H9 (cell line): ENCODE measurements at regions not wholly inside any gene's neighbourhood (a gene's known extent, or its start where the extent isn't known, plus 50 kb on each side); places are given as distances from the start of the nearest gene placed in this dataset.

ENCODE experiments used
- DNase-seq: peaks from one replicate; pipeline ENCODE4 v3.0.0-alpha.2; 2017
- H2AFZ ChIP-seq: one replicate; pipeline ENCODE4 v1.6.1; 2013; ENCODE audit warnings: mild to moderate bottlenecking, low read length, control low read depth, moderate library complexity
- H2AK5ac ChIP-seq: 2 replicates; pipeline ENCODE4 v1.6.1; 2013; ENCODE audit warnings: low read length, control low read depth, mixed read lengths; ENCODE audit not compliant: insufficient read length
- H2BK120ac ChIP-seq: one replicate; pipeline ENCODE4 v1.6.1; 2013; ENCODE audit warnings: low read depth, mild to moderate bottlenecking, low read length, control low read depth, inconsistent platforms; ENCODE audit not compliant: poor library complexity, severe bottlenecking
- H2BK12ac ChIP-seq: 2 replicates; pipeline ENCODE4 v1.6.1; 2013; ENCODE audit warnings: low read length, control low read depth, mixed read lengths, low read depth; ENCODE audit not compliant: insufficient read length
- H2BK15ac ChIP-seq: 2 replicates; pipeline ENCODE4 v1.6.1; 2013; ENCODE audit warnings: low read depth, low read length, control low read depth
- H2BK20ac ChIP-seq: one replicate; pipeline ENCODE4 v1.6.1; 2013; ENCODE audit warnings: low read depth, mild to moderate bottlenecking, low read length, control low read depth, inconsistent platforms; ENCODE audit not compliant: poor library complexity, severe bottlenecking
- H2BK5ac ChIP-seq: 2 replicates; pipeline ENCODE4 v1.6.1; 2013; ENCODE audit warnings: low read length, control low read depth, mixed read lengths; ENCODE audit not compliant: insufficient read length
- H3K14ac ChIP-seq: 2 replicates; pipeline ENCODE4 v1.6.1; 2013; ENCODE audit warnings: low read length, control low read depth; ENCODE audit not compliant: insufficient read depth
- H3K18ac ChIP-seq: 2 replicates; pipeline ENCODE4 v1.6.1; 2013; ENCODE audit warnings: low read depth, mild to moderate bottlenecking, mixed read lengths, low read length, control low read depth; ENCODE audit not compliant: insufficient read length
- H3K23ac ChIP-seq: 2 replicates; pipeline ENCODE4 v1.6.1; 2013; ENCODE audit warnings: low read length, control low read depth, mixed read lengths, low read depth; ENCODE audit not compliant: insufficient read length
- H3K23me2 ChIP-seq: 2 replicates; pipeline ENCODE4 v1.6.1; 2013; ENCODE audit warnings: low read depth, mild to moderate bottlenecking, mixed read lengths, low read length, control low read depth; ENCODE audit not compliant: insufficient read length, poor library complexity, severe bottlenecking
- H3K27ac ChIP-seq: 2 replicates; pipeline ENCODE4 v1.5.1; 2013; ENCODE audit warnings: low read length, control low read depth, mixed read lengths, low read depth; ENCODE audit not compliant: insufficient read length
- H3K27me3 ChIP-seq: 2 replicates; pipeline ENCODE4 v1.6.1; 2013; ENCODE audit warnings: low read length, control low read depth, inconsistent platforms; ENCODE audit not compliant: insufficient read depth
- H3K4ac ChIP-seq: 2 replicates; pipeline ENCODE4 v1.6.1; 2013; ENCODE audit warnings: low read depth, mild to moderate bottlenecking, control low read depth, inconsistent platforms, low read length, moderate library complexity
- H3K4me1 ChIP-seq: 2 replicates; pipeline ENCODE4 v1.6.1; 2013; ENCODE audit warnings: low read length, control low read depth, inconsistent platforms; ENCODE audit not compliant: insufficient read depth
- H3K4me2 ChIP-seq: 2 replicates; pipeline ENCODE4 v1.6.1; 2013; ENCODE audit warnings: low read length, control low read depth, mixed read lengths; ENCODE audit not compliant: insufficient read length, insufficient read depth
- H3K56ac ChIP-seq: 2 replicates; pipeline ENCODE4 v1.6.1; 2013; ENCODE audit warnings: low read depth, mild to moderate bottlenecking, mixed read lengths, low read length, control low read depth; ENCODE audit not compliant: insufficient read length
- H3K79me1 ChIP-seq: 2 replicates; pipeline ENCODE4 v1.6.1; 2013; ENCODE audit warnings: low read depth, mild to moderate bottlenecking, moderate library complexity, low read length, control low read depth, inconsistent platforms; ENCODE audit not compliant: insufficient read depth, poor library complexity, severe bottlenecking
- H3K79me2 ChIP-seq: 2 replicates; pipeline ENCODE4 v1.6.1; 2013; ENCODE audit warnings: low read length, control low read depth, inconsistent platforms; ENCODE audit not compliant: insufficient read depth
- H3K9ac ChIP-seq: 2 replicates; pipeline ENCODE4 v1.6.1; 2013; ENCODE audit warnings: low read length, control low read depth, mixed read lengths; ENCODE audit not compliant: insufficient read length; ENCODE audit errors: extremely low read depth
- H3K9me3 ChIP-seq: one replicate; pipeline ENCODE4 v1.6.1; 2013; ENCODE audit warnings: low read depth, low read length, inconsistent platforms; ENCODE audit not compliant: control insufficient read depth
- H3T11ph ChIP-seq: one replicate; pipeline ENCODE4 v1.6.1; 2013; ENCODE audit warnings: mild to moderate bottlenecking, low read length, control low read depth, inconsistent platforms
- H4K20me1 ChIP-seq: one replicate; pipeline ENCODE4 v1.6.1; 2013; ENCODE audit not compliant: control insufficient read depth, insufficient read length, insufficient read depth
- H4K5ac ChIP-seq: 2 replicates; pipeline ENCODE4 v1.6.1; 2013; ENCODE audit warnings: low read depth, mild to moderate bottlenecking, mixed read lengths, low read length, control low read depth; ENCODE audit not compliant: insufficient read length
- H4K8ac ChIP-seq: replicated peaks from 2 replicates; pipeline ENCODE4 v1.6.1; 2013; ENCODE audit warnings: low read length, control low read depth, mixed read lengths, low read depth; ENCODE audit not compliant: insufficient read length
- H4K91ac ChIP-seq: 2 replicates; pipeline ENCODE4 v1.6.1; 2013; ENCODE audit warnings: low read depth, mild to moderate bottlenecking, moderate library complexity, mixed read lengths, low read length, control low read depth; ENCODE audit not compliant: insufficient read length
- H3K27ac Mint-ChIP-seq, 3 experiments: 2 replicates in 2 of 3; 3 replicates in 1 of 3; pipeline ENCODE4 v1.8.0; 2020 to 2021; ENCODE audit warnings: mixed read lengths in 3 of 3, mild to moderate bottlenecking in 1 of 3, moderate library complexity in 1 of 3
- H3K27me3 Mint-ChIP-seq: 2 replicates; pipeline ENCODE4 v1.8.0; 2021; ENCODE audit warnings: low read depth, mild to moderate bottlenecking, moderate library complexity, mixed read lengths
- H3K36me3 Mint-ChIP-seq, 3 experiments: 2 replicates in 2 of 3; 3 replicates in 1 of 3; pipeline ENCODE4 v1.8.0; 2020 to 2021; ENCODE audit warnings: low read depth in 3 of 3, mixed read lengths in 3 of 3; ENCODE audit not compliant: insufficient read depth in 1 of 3
- H3K4me1 Mint-ChIP-seq, 2 experiments: 2 replicates each; pipeline ENCODE4 v1.8.0; 2020; ENCODE audit warnings: mixed read lengths in 2 of 2
- H3K4me3 Mint-ChIP-seq, 2 experiments: 2 replicates in 1 of 2; 3 replicates in 1 of 2; pipeline ENCODE4 v1.8.0; 2020 to 2021; ENCODE audit warnings: mild to moderate bottlenecking in 2 of 2, mixed read lengths in 2 of 2, moderate library complexity in 1 of 2
- H3K9me3 Mint-ChIP-seq, 2 experiments: 2 replicates in 1 of 2; 3 replicates in 1 of 2; pipeline ENCODE4 v1.8.0; 2020; ENCODE audit warnings: mild to moderate bottlenecking in 2 of 2, mixed read lengths in 2 of 2, moderate library complexity in 1 of 2
- WGBS: extraction: QIAGEN DNeasy Blood & Tissue Kit; methylation state at CpG from one replicate; pipeline ENCODE4 v1.1.7; 2013; ENCODE audit warnings: missing lambda C conversion rate, low lambda C conversion rate, mixed read lengths; ENCODE audit not compliant: insufficient read length; ENCODE audit errors: extremely low coverage; 5-methylcytosine and 5-hydroxymethylcytosine counted together
- TF ChIP-seq, protein P1 (sequence below): fragments of 200-600 bp; sonication (generic); conservative IDR thresholded peaks from 3 replicates; pipeline ENCODE4 v1.8.0; 2021; ENCODE audit warnings: antibody characterized with exemption, mild to moderate bottlenecking

DNA sequence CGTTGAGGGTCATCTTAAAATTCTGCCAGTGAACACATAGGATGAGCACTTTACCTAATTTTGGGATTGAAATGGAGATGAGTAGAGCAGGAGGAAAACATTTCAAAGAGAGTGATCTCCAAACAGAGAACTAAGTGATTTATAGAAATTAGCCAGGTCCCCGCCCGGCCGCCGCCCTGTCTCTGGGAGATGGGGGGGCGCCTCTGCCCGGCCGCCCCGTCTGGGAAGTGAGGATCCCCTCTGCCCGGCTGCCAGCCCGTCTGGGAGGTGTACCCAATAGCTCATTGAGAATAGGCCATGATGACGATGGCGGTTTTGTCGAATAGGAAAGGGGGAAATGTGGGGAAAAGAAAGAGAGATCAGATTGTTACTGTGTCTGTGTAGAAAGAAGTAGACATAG, 276.7 kb upstream of the C11orf87 start:
- TF ChIP-seq, protein P1, sequence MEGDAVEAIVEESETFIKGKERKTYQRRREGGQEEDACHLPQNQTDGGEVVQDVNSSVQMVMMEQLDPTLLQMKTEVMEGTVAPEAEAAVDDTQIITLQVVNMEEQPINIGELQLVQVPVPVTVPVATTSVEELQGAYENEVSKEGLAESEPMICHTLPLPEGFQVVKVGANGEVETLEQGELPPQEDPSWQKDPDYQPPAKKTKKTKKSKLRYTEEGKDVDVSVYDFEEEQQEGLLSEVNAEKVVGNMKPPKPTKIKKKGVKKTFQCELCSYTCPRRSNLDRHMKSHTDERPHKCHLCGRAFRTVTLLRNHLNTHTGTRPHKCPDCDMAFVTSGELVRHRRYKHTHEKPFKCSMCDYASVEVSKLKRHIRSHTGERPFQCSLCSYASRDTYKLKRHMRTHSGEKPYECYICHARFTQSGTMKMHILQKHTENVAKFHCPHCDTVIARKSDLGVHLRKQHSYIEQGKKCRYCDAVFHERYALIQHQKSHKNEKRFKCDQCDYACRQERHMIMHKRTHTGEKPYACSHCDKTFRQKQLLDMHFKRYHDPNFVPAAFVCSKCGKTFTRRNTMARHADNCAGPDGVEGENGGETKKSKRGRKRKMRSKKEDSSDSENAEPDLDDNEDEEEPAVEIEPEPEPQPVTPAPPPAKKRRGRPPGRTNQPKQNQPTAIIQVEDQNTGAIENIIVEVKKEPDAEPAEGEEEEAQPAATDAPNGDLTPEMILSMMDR = no peak
- Histone ChIP-seq H3K4me1 (no peaks in the 10 kb centered on the region), H3K9me3 (no peaks in the 10 kb centered on the region), H4K20me1 (no peaks in the 10 kb centered on the region), H3K79me1 (no peaks in the 10 kb centered on the region), H3K4ac (no peak overlapping the region), H3K18ac (no peak overlapping the region), H3K27ac (no peak overlapping the region), H2BK5ac (no peak overlapping the region), H4K5ac (no peak overlapping the region), H3T11ph (no peak overlapping the region), H2BK15ac (no peak overlapping the region), H3K4me2 (no peak overlapping the region), H3K27me3 (no peaks in the 10 kb centered on the region), H2BK20ac (no peak overlapping the region), H3K56ac (no peak overlapping the region), H3K14ac (no peak overlapping the region), H3K79me2 (no peaks in the 10 kb centered on the region), H3K9ac (no peak overlapping the region), H2BK120ac (no peak overlapping the region), H3K23ac (no peak overlapping the region), H2AFZ (no peak overlapping the region), H3K23me2 (no peaks in the 10 kb centered on the region), H2BK12ac (no peak overlapping the region), H4K8ac (no peak overlapping the region), H2AK5ac (no peak overlapping the region), H4K91ac (no peak overlapping the region)
- H3K27me3 Mint-ChIP-seq = no peaks in the 10 kb centered on the region
- WGBS = no CpG with 5 or more reads among the region's 14 CpGs
- no peaks in the 10 kb centered on the region for H3K36me3 Mint-ChIP-seq
- peaks cover 16 to 24% of the 10 kb centered on the region in 2 experiments for H3K4me1 Mint-ChIP-seq
- H3K4me3 Mint-ChIP-seq = no peak overlapping the region
- H3K9me3 Mint-ChIP-seq = no peaks in the 10 kb centered on the region
- no peak overlapping the region for H3K27ac Mint-ChIP-seq
- DNase-seq = no peak
